Lower leg skin (tissue), 4 donors: ENCODE measurements at regions not wholly inside any gene's neighbourhood (a gene's known extent, or its start where the extent isn't known, plus 50 kb on each side); places are given as distances from the start of the nearest gene placed in this dataset.

ENCODE experiments used
- DNase-seq, 2 donors: peaks; one replicate each; pipeline ENCODE4 v3.0.0-alpha.2; 2019; ENCODE audit warnings: low spot score in 2 of 2
- H3K4me3 ChIP-seq: fragments of 200-600 bp; sonication (generic); 2 replicates; pipeline ENCODE4 v1.5.1; 2017; ENCODE audit warnings: mild to moderate bottlenecking, low read depth; ENCODE audit not compliant: poor library complexity, severe bottlenecking
- POLR2A ChIP-seq, 2 donors: fragments of 450-650 bp; IDR thresholded peaks; one replicate each; pipeline ENCODE4 v1.6.1; 2016 to 2017; ENCODE audit warnings: antibody characterized with exemption in 2 of 2, mild to moderate bottlenecking in 1 of 2, moderate library complexity in 1 of 2
- WGBS, 2 donors: methylation state at CpG; one replicate each; pipeline ENCODE4 v1.1.5; 2018; 5-methylcytosine and 5-hydroxymethylcytosine counted together
- intact Hi-C: fragments of 100-400 bp; cut with DNase I; formaldehyde crosslinking; loops from one replicate; pipeline ENCODE4 v1.15.0; 2023; ENCODE audit warnings: low total_unique reads
- TF ChIP-seq, protein P1 (sequence below), 3 donors: fragments of 450-650 bp; IDR thresholded peaks; one replicate each; pipeline ENCODE4 v1.5.1; 2016; ENCODE audit warnings: antibody characterized with exemption in 3 of 3, mild to moderate bottlenecking in 3 of 3, moderate library complexity in 2 of 3

DNA sequence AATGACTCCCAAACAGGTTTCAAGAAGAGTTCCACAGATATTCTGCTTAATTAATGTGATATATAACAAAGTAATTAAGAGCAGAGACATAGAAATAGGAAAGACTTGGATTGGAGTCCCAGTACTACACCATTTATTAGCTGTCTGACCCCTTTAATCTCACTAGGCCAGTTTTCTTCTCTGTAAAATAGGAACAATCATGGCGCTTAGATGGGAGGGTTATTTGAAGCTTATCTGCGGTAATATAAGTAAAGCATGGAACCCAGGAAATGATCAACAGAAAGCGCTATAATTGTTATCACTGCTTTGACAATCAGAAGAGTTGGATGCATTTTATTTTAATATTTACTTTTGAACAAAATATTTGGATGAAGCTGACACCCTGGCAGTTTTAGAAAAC is 71.3 kb upstream of the IFNE start:
- DNase-seq = no peak
- intact Hi-C loops = no loop called here
- 95 to 96% methylated on average over 3 of the region's 3 CpGs for WGBS, 2 donors
- no peak overlapping the region for H3K4me3 ChIP-seq
- TF ChIP-seq, protein P1, sequence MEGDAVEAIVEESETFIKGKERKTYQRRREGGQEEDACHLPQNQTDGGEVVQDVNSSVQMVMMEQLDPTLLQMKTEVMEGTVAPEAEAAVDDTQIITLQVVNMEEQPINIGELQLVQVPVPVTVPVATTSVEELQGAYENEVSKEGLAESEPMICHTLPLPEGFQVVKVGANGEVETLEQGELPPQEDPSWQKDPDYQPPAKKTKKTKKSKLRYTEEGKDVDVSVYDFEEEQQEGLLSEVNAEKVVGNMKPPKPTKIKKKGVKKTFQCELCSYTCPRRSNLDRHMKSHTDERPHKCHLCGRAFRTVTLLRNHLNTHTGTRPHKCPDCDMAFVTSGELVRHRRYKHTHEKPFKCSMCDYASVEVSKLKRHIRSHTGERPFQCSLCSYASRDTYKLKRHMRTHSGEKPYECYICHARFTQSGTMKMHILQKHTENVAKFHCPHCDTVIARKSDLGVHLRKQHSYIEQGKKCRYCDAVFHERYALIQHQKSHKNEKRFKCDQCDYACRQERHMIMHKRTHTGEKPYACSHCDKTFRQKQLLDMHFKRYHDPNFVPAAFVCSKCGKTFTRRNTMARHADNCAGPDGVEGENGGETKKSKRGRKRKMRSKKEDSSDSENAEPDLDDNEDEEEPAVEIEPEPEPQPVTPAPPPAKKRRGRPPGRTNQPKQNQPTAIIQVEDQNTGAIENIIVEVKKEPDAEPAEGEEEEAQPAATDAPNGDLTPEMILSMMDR (IDR thresholded peaks at IDR 0.05) = no peak
- no peak for TF ChIP-seq POLR2A (IDR thresholded peaks at IDR 0.05)

DNA sequence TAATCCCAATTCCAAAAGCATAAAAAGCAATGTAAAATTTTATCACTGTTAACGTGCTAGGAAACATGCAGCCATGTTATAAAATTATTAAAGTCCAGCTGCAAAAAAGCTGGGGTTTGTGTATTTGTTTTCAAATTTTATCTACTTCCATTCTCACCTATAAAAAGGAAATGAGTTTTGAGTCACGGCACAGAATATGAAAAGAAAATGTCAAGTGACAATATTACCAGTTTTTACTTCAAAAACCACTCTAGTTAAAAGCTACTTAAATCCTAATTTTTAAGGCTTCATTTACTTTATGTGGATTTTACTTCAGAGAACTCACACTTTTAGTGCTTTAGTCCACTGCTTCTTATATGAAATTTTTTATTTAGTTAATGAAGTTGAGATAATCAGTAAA is 72.7 kb upstream of the IFNE start:
- intact Hi-C loops = no loop called here
- 89% methylated on average over 2 of the region's 2 CpGs for WGBS, 2 donors
- DNase-seq = no peak
- H3K4me3 ChIP-seq = no peak overlapping the region
- TF ChIP-seq, protein P1 (IDR thresholded peaks at IDR 0.05) = no peak
- TF ChIP-seq POLR2A (IDR thresholded peaks at IDR 0.05) = no peak

DNA sequence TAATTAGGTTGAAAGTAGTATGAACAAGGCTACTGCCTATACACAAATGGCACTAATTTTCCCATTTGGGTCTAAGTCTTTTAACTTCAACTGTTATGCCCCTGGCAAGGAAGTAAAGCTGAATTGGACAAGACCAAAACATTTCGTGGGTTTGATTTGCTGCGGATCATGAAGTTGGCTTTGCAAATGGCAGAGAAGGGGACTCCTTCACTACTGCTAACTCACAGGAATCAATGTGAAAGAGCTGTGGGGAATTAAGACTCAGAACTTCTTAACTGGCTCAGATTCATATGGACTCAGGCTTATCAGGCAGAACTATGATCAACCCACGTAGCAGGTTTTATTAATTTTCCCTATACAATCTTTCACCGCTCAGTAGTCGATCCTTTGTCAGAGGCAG is 73.8 kb upstream of the IFNE start:
- intact Hi-C loops = no loop called here
- TF ChIP-seq POLR2A (IDR thresholded peaks at IDR 0.05) = no peak
- TF ChIP-seq, protein P1 (IDR thresholded peaks at IDR 0.05) = no peak
- DNase-seq = no peak
- no peak overlapping the region for H3K4me3 ChIP-seq
- 87 to 90% methylated on average over 5 of the region's 5 CpGs for WGBS, 2 donors

DNA sequence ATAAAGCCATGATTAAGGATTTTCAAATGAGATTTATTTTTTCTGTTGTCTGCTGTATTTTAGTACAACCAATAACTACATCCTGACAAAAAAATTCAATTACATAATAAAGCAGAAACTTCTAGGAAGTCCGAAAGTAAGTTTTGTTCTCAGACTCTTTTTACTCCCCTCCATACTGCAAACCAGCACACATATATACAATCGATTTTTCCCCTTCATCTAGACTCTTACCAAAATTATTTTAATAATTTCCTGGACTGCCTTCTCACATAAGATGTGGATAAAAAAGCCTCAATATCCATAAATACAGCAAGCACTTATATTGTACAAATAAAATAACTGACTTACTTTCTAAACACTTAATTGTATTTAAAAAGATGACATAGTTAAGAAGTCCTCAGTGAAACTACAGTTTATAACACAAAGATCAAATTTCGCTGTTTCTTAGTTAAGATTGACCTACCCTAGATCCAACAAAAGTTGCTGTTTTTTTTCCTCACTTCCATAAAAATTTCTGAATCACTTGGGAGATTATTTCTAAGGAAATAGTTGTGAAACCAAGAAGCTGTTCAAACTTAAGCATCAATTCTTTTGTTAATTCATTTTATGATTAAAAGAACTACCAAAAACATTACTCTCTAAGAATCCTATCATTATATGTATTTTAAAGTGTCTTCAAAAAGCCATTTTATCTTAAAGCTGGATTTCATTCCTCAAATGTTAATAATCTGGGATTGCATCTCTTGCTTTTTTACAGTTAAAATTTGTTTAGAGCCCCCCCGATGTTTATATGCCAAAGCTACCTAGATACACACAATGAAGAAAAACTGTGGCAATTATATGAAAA is 74.7 kb upstream of the IFNE start:
- no peak for DNase-seq
- TF ChIP-seq POLR2A (IDR thresholded peaks at IDR 0.05) = no peak
- TF ChIP-seq, protein P1 (IDR thresholded peaks at IDR 0.05) = no peak
- WGBS, 2 donors = 85% methylated on average over 4 of the region's 4 CpGs
- no peak overlapping the region for H3K4me3 ChIP-seq
- intact Hi-C loops = no loop called here

DNA sequence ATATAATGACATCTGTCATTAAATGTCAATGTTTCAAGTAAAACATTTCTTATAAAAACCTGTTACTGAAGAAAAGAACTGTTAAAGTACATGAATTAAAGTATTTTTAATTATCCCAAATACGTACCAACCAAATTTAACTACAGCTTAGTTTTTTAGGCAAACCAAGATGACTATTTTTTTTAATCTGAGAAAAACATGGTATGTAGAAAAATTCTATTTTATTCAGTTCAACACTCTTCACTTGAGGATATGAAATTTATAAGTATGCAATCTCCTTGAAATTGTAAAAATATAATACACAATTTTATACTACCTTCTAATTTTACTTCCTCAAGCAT is 75.3 kb upstream of the IFNE start:
- intact Hi-C loops = no loop called here
- WGBS, 2 donors = 83 to 91% methylated on average over 1 of the region's 1 CpG
- no peak overlapping the region for H3K4me3 ChIP-seq
- TF ChIP-seq, protein P1 (IDR thresholded peaks at IDR 0.05) = no peak
- no peak for TF ChIP-seq POLR2A (IDR thresholded peaks at IDR 0.05)
- DNase-seq = no peak

DNA sequence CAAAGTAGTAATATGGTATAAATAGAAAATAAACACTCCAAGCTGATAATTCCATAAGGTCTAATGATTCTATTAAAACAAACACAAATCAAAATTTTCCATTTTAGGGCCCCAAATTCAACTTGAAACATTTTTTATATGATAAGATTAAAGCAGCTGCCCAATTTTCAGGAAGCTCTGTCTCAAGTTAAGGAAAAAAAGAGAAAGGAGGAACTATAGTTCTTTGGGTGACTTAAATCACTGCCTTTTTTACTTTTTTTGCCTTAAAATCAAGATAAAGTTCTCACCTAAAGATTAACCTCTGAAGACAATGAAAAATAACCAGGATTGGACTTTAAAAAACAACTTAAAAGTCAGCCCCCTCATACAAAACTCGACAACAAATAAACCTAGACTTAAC is 76.0 kb upstream of the IFNE start:
- TF ChIP-seq POLR2A (IDR thresholded peaks at IDR 0.05) = no peak
- TF ChIP-seq, protein P1 (IDR thresholded peaks at IDR 0.05) = no peak
- intact Hi-C loops = no loop called here
- H3K4me3 ChIP-seq = no peak overlapping the region
- 48 to 57% methylated on average over 1 of the region's 1 CpG for WGBS, 2 donors
- no peak for DNase-seq
